GM19467 (cell line): ENCODE measurements at regions not wholly inside any gene's neighbourhood (a gene's known extent, or its start where the extent isn't known, plus 50 kb on each side); places are given as distances from the start of the nearest gene placed in this dataset.
"Not testable (repeated sequence)": the region's sequence is repeated elsewhere in the genome, so short reads cannot be mapped to it uniquely, and the experiment has no call there.

Experiments
- ATAC-seq: cut with Tn5 transposase; IDR thresholded peaks from one replicate; pipeline ENCODE4 v1.9.1; 2021; ENCODE audit warnings: mild to moderate bottlenecking, moderate library complexity; ENCODE audit not compliant: unreplicated experiment

GRCh38 chr4:145298885-145299284 lies 118.5 kb upstream of the OTUD4 start:
- ATAC-seq: no peak

- ATAC-seq: no peak
Measured at GRCh38 chr4:145297556-145297955, 117.2 kb upstream of the OTUD4 start.

- no peak for ATAC-seq
Measured at GRCh38 chr4:145295547-145295946, 115.2 kb upstream of the OTUD4 start.

GRCh38 chr4:145295122-145295521 lies 114.7 kb upstream of the OTUD4 start:
- ATAC-seq: no peak

GRCh38 chr4:145293658-145294057 lies 113.3 kb upstream of the OTUD4 start:
- ATAC-seq: no peak

- ATAC-seq: no peak
Measured at GRCh38 chr4:145290955-145291354, 110.6 kb upstream of the OTUD4 start.

GRCh38 chr4:145289403-145290076 lies 109.2 kb upstream of the OTUD4 start:
- ATAC-seq: no peak

GRCh38 chr4:145287351-145287750 lies 107.0 kb upstream of the OTUD4 start:
- ATAC-seq: no peak

- no peak for ATAC-seq
Measured at GRCh38 chr4:145285928-145286327, 105.5 kb upstream of the OTUD4 start.

- ATAC-seq: no peak
Measured at GRCh38 chr4:145283909-145284308, 103.5 kb upstream of the OTUD4 start.

GRCh38 chr4:145281951-145282350 lies 101.6 kb upstream of the OTUD4 start:
- ATAC-seq: no peak

- no peak for ATAC-seq
Measured at GRCh38 chr4:145281224-145281623, 100.8 kb upstream of the OTUD4 start.

- no peak for ATAC-seq
Measured at GRCh38 chr4:145280541-145280940, 100.2 kb upstream of the OTUD4 start.

- ATAC-seq: no peak
Measured at GRCh38 chr4:145279122-145279960, 99.0 kb upstream of the OTUD4 start.

GRCh38 chr4:145278341-145279121 lies 98.1 kb upstream of the OTUD4 start:
- no peak for ATAC-seq

- no peak for ATAC-seq
Measured at GRCh38 chr4:145277011-145277410, 96.6 kb upstream of the OTUD4 start.

- ATAC-seq: no peak
Measured at GRCh38 chr4:145276050-145276449, 95.7 kb upstream of the OTUD4 start.

- no peak for ATAC-seq
Measured at GRCh38 chr4:145271194-145271593, 90.8 kb upstream of the OTUD4 start.

- no peak for ATAC-seq
Measured at GRCh38 chr4:145266881-145267280, 86.5 kb upstream of the OTUD4 start.

GRCh38 chr4:145260091-145260490 lies 79.7 kb upstream of the OTUD4 start:
- no peak for ATAC-seq

- ATAC-seq: not testable (repeated sequence)
Measured at GRCh38 chr4:145255311-145255710, 74.9 kb upstream of the OTUD4 start.

- ATAC-seq: no peak
Measured at GRCh38 chr4:145252190-145252589, 71.8 kb upstream of the OTUD4 start.
